Middle frontal gyrus (tissue), 1 donor: ENCODE measurements at regions not wholly inside any gene's neighbourhood (a gene's known extent, or its start where the extent isn't known, plus 50 kb on each side); places are given as distances from the start of the nearest gene placed in this dataset.
"Not testable (repeated sequence)": the region's sequence is repeated elsewhere in the genome, so short reads cannot be mapped to it uniquely, and the experiment has no call there.

ENCODE experiments used
- DNase-seq: peaks from one replicate; pipeline ENCODE4 v3.0.0-alpha.2; 2015; ENCODE audit warnings: low spot score; ENCODE audit errors: extremely low spot score

GRCh38 chr6:144394210-144394609 lies 109.1 kb downstream of the UTRN start:
- no peak for DNase-seq

DNA sequence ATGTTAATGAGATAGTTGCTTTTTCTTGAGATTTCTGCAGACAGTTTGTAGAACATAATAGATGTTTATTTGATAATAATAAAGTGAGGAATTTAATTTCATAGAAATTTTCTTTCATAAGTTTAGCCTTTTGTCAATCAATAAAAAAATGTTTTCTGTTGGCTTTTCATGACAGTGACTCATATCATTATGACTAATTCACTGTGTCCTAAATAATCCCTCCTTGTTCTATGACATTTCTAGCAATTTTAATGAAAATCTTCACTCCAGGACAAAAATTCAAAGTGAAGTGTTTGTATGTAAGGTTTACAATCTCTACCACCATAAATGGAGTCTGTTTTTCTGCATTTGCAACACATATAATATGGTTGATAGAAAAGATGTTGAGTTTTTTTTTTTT lies 109.9 kb downstream of the UTRN start:
- DNase-seq: no peak

DNA sequence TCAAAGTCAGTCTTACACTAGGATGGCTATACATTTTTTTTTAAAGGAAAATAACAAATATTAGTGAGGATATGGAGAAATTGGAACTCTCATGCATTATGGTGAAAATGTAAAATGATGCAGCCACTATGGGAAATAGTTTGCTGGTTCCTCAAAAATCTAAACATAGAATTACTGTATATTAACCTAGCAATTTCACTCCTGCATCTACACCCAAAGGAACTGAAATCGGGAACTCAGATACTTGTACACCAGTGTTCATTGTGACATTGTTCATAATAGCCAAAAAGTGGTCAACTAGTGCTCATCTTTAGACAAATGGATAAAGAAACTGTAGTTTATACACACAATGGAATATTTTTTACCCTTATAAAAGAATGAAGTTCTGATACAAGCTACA lies 110.7 kb downstream of the UTRN start:
- DNase-seq: no peak

DNA sequence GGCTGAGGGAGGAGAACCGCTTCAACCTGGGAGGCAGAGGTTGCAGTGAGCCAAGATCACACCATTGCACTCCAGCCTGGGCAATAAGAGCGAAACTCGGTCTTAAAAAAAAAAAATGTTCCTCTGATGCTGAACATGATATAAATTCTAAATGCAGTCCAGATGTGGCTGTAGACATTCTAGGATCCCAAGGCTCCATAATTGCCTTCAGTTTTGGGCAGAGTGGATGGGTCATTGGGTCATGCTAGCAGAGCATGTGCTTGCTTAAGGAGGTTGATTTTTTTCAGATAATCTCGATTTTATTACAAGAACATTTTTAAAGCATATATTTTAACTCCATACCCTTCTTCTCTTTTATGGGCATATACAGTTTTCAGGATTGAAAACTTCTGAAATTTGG lies 112.0 kb downstream of the UTRN start:
- no peak for DNase-seq

GRCh38 chr6:144400321-144400720 lies 115.2 kb downstream of the UTRN start:
- DNase-seq: no peak

GRCh38 chr6:144401736-144402733 lies 116.9 kb downstream of the UTRN start:
- no peak for DNase-seq

GRCh38 chr6:144402750-144403149 lies 117.6 kb downstream of the UTRN start:
- no peak for DNase-seq

DNA sequence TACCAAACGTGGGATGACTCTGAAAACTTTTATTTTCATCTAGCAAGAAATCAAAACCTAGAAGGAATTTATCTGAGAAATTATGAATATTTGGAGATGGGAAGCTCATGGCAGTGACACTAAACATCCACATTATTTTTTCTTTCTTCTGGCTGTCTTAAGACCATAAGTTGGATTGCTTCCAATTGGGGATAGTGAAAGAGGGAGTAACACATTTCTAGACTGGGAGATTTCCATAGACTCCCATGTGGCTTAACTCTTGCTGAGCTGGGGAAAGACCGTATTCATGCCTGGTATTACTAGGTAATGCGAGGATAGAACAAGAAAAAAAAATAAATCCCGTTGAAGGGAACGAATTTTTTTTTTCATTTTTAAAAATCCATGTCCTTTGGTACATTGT lies 120.0 kb downstream of the UTRN start:
- DNase-seq: no peak

DNA sequence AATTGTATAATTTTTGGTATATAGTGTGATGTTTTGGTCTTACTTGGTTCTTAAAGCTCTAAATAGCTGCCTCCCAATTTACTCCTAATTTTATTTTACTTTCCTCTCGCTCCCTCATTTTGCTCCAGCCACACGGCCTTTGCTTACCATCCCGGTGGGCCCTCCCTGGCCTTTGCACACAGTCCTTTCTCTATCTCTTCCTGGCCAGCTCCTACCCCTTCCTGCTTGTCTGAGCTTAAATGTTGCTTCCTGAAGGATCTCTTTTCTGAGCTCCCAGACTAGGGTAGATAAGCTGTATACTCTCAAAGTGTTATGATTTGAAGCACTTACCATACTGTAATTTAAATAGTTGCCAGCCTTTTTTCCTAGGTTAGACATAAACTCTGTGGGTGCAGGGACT lies 121.7 kb downstream of the UTRN start:
- no peak for DNase-seq

DNA sequence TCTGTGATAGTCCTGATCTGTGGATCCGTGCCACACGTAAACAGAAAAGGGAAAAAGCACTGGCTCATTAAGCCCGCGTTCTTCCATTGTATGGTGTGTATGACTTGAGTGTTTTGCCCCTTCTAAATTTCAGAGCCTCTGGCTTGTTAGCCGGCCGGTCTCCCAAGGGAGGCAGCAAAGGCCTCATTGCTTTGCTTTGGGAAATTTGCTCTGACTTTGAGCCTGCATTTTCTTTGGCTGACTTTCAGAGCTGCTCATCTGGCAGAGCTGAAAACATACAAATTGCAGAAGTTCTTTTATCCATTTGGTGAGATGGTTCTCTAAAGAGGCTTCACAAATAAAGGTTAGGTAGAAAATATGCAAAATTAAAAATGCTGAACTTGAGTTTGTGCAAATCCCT lies 123.0 kb downstream of the UTRN start:
- DNase-seq: no peak

- DNase-seq: no peak
Measured at GRCh38 chr6:144410059-144410458, 124.9 kb downstream of the UTRN start.

- not testable (repeated sequence) for DNase-seq
Measured at GRCh38 chr6:144410574-144410973, 125.4 kb downstream of the UTRN start.

- no peak for DNase-seq
Measured at GRCh38 chr6:144411531-144412165, 126.5 kb downstream of the UTRN start.

DNA sequence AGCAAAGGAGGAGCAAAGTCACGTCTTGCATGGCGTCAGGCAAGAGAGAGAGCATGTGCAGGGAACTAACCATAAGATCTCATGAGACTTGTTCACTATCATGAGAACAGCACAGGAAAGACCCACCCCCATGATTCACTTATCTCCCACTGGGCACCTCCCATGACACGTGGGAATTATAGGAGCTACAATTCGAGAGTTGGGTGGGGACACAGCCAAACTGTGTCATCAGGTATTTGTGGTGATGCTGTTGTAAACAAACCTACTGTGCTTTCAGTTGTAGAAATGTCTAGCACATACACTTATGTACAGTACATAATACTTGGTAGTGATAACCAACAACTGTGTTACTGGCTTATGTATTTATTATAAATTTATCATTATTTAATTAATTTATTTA lies 128.3 kb downstream of the UTRN start:
- DNase-seq: no peak

DNA sequence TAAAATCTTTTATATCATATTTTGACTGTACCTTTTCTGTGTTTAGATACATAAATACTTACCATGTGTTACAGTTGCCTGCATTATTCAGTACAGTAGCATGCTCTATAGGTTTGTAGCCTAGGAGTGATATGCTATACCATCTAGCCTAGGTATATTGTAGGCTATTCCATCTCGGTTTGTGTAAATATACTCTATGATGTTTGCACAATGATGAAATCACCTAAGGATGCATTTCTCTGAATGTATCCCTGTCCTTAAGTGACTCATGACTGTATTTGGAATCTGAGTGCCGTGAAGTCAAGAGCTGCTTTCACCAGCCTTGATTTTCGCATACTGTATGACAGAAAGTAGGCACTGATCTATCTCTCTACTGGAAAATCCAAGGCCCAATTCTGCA lies 129.9 kb downstream of the UTRN start:
- no peak for DNase-seq

DNA sequence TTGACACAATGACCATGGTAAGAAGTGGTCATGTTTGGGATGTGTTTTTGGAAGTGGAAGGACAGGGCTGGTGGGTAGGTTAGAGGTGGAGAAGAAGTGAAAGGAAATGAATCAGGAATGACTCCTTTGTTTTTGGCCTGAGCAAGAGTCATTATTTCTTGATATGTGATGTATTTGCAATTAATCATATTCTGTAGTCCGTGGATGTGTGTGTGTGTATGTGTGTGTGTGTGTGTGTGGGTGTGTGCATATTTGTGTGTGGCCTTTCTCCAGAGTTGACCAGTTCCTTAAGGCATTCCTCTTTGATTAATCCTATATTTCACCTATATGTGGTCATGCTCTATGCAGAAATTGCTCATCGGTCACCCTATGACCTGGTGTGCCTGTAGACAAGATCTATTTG lies 130.7 kb downstream of the UTRN start:
- no peak for DNase-seq

DNA sequence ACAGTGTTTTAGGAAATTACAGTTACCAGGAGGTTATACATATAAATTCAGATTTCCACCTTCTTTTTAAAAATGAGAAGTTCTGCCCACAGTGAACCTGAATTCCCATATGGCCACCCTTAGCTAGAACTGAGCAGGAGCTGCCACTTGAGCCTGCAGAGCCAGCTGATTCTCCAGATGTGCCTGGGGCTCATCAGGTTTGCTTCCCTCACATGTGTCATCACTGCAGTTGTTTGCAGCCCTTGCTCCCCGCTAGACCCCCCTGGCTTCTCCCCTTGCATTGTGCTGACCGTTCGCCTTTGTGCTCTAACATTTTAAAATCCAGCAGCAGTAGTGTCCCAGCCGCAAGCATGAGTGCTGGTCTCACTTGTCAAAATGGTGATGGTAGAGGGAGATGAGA lies 131.1 kb downstream of the UTRN start:
- DNase-seq: no peak

GRCh38 chr6:144416773-144417172 lies 131.6 kb downstream of the UTRN start:
- no peak for DNase-seq

DNA sequence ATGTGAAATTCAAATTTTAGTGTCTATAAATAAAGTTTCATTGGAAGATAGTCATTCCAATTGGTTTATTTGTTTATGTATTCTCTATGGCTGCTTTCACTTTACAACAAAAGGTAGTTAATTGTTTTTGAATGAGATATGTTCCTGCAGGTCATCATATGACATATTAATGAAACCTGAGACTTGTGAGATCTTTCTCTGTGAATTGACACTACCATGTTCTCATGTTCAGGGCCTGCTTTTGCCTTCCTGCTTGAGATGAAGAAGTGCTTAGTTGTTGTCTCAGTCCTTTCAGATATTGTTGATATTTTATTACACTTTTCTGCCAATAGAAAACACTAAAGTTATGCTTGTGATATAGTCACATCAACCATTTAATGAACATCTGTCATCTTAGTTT lies 132.5 kb downstream of the UTRN start:
- DNase-seq: no peak

- DNase-seq: no peak
Measured at GRCh38 chr6:144418959-144419545, 133.9 kb downstream of the UTRN start.

DNA sequence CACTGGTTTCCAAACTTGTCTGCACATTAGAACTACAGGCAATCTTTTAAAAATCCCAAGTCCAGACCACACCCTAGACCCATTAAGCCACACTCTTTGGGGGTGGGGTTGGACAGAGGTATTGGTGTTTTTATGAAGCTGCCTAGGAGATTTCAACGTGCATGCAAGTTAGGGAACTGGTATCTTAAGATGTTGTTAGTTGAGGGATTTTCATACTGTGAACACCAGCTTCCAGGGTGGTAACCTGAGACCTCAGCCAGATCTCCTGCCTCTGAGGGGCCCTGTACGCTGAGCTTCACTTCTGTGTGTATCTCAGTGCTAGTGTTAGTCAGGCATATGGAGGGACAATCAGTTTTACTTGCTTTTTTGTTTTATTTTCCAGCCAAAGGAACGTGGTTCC lies 138.0 kb downstream of the UTRN start:
- no peak for DNase-seq

GRCh38 chr6:144429753-144430152 lies 144.6 kb downstream of the UTRN start:
- DNase-seq: no peak
